Peyer's patch (tissue), 4 donors: ENCODE measurements at regions not wholly inside any gene's neighbourhood (a gene's known extent, or its start where the extent isn't known, plus 50 kb on each side); places are given as distances from the start of the nearest gene placed in this dataset.

ENCODE experiments used
- DNase-seq, 3 donors: peaks; one replicate each; pipeline ENCODE4 v3.0.0-alpha.2; 2017 to 2019
- H3K27ac ChIP-seq, 4 donors: fragments of 200-600 bp; sonication (generic); one replicate each; pipeline ENCODE4 v1.5.1; 2016 to 2019
- H3K27me3 ChIP-seq, 2 donors: fragments of 200-600 bp; sonication (generic); one replicate each; pipeline ENCODE4 v1.5.1; 2019
- H3K36me3 ChIP-seq, 3 donors: fragments of 200-600 bp; sonication (generic); one replicate each; pipeline ENCODE4 v1.5.1; 2016 to 2019
- H3K4me1 ChIP-seq, 4 donors: fragments of 200-600 bp; sonication (generic); one replicate each; pipeline ENCODE4 v1.5.1; 2016 to 2019
- H3K4me3 ChIP-seq, 4 donors: fragments of 200-600 bp; sonication (generic); 1 replicate in 3 of 4; 2 replicates in 1 of 4; pipeline ENCODE4 v1.5.1; 2016 to 2019; ENCODE audit warnings: mild to moderate bottlenecking in 1 of 4
- H3K9me3 ChIP-seq, 4 donors: fragments of 200-600 bp; sonication (generic); one replicate each; pipeline ENCODE4 v1.5.1; 2016 to 2019; ENCODE audit warnings: mild to moderate bottlenecking in 1 of 4
- POLR2A ChIP-seq, 2 donors: fragments of 450-650 bp; IDR thresholded peaks; one replicate each; pipeline ENCODE4 v1.5.1; 2017; ENCODE audit warnings: antibody characterized with exemption in 2 of 2, mild to moderate bottlenecking in 2 of 2, moderate library complexity in 2 of 2
- TF ChIP-seq, protein P1 (sequence below), 6 experiments: fragments of 450-650 bp in 4 of 6; fragments of 200-600 bp in 2 of 6; sonication (generic) in 1 of 6; IDR thresholded peaks; one replicate each; pipeline ENCODE4 v1.5.1; 2017 to 2019; ENCODE audit warnings: antibody characterized with exemption in 6 of 6, mild to moderate bottlenecking in 3 of 6, moderate library complexity in 1 of 6

DNA sequence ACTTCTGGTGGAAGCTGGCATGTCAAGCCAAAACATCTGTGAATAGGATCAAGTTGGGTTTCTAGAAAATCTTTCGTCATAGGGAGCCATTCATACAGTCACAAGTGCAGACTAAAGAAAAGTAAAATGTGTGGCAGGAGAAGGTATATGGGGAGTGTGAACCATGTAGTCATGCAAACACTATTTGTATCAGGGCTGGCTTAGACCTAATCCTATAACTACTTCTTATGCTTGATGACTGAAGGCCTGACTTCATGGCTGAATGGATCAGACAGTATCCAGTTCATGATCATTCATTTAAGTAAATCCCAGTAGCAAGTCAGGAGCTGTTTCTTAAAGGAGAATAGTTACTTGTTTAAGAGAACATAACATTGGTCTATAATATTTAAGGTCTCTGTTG, 63.8 kb upstream of the DAPK1 start:
- TF ChIP-seq, protein P1, sequence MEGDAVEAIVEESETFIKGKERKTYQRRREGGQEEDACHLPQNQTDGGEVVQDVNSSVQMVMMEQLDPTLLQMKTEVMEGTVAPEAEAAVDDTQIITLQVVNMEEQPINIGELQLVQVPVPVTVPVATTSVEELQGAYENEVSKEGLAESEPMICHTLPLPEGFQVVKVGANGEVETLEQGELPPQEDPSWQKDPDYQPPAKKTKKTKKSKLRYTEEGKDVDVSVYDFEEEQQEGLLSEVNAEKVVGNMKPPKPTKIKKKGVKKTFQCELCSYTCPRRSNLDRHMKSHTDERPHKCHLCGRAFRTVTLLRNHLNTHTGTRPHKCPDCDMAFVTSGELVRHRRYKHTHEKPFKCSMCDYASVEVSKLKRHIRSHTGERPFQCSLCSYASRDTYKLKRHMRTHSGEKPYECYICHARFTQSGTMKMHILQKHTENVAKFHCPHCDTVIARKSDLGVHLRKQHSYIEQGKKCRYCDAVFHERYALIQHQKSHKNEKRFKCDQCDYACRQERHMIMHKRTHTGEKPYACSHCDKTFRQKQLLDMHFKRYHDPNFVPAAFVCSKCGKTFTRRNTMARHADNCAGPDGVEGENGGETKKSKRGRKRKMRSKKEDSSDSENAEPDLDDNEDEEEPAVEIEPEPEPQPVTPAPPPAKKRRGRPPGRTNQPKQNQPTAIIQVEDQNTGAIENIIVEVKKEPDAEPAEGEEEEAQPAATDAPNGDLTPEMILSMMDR (IDR thresholded peaks at IDR 0.05) = no peak
- no peak for TF ChIP-seq POLR2A (IDR thresholded peaks at IDR 0.05)
- H3K27me3 ChIP-seq = no peaks in the 10 kb centered on the region
- H3K4me3 ChIP-seq = no peak overlapping the region
- no peak overlapping the region for H3K27ac ChIP-seq
- H3K4me1 ChIP-seq = no peaks in the 10 kb centered on the region
- H3K9me3 ChIP-seq = no peaks in the 10 kb centered on the region
- no peaks in the 10 kb centered on the region for H3K36me3 ChIP-seq
- DNase-seq = no peak

DNA sequence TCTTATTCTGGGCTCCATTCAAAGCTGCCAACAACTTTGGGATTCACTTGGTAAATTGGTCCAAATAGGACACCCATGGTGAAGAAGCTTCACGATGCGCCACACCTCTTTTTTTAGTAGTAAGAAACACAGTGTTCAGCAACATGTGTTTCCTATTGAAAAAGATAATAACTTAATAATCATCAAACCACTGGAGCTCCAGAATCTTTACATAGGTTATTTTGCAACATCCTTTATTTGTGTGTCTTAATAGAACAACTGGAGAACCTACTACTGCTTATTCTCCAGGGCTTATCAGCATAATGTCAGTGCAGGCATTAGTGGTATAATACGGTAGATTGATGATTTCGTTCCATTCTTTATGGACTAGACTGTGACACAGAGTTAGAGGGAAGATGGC, 63.3 kb upstream of the DAPK1 start:
- Histone ChIP-seq H3K36me3 (no peaks in the 10 kb centered on the region), H3K4me1 (no peaks in the 10 kb centered on the region), H3K9me3 (no peaks in the 10 kb centered on the region), H3K27me3 (no peaks in the 10 kb centered on the region), H3K27ac (no peak overlapping the region), H3K4me3 (no peak overlapping the region)
- DNase-seq = no peak
- no peak for TF ChIP-seq POLR2A (IDR thresholded peaks at IDR 0.05)
- TF ChIP-seq, protein P1 (IDR thresholded peaks at IDR 0.05) = no peak

DNA sequence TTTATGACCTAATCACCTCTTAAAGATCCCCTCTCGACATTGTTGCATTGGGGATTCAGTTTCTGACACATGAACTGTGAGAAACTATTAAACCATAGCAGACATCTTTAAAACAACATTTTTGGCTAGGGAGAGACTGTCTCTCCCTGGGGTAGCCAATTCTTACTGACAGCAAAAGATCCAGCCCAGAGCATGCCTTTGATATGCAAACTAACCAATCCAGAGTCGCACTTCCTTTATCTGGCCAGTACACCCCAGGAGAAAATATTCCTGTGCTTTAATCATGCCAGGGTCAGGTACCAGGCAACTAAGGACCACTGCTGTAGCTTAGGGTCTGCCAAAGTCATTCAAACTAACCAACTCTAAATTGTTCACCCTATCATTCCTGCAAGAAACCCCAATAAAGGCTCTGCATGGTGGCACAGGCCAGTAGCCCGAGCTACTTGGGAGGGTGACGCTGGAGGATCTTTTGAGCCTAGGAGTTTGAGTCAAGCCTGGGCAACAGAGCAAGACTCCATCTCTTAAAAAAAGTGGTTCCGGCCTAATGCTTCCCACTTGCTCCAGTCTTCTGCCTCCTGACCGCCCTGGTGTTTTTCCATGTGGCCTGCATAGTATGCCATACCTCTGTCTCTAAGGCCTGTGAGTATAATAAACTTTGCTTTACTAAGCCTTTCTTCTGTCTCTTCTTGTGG, 62.3 kb upstream of the DAPK1 start:
- Histone ChIP-seq H3K36me3 (no peaks in the 10 kb centered on the region), H3K27ac (no peak overlapping the region), H3K4me3 (no peak overlapping the region), H3K4me1 (no peaks in the 10 kb centered on the region), H3K27me3 (no peaks in the 10 kb centered on the region), H3K9me3 (no peaks in the 10 kb centered on the region)
- TF ChIP-seq POLR2A (IDR thresholded peaks at IDR 0.05) = no peak
- TF ChIP-seq, protein P1 (IDR thresholded peaks at IDR 0.05) = no peak
- no peak for DNase-seq

DNA sequence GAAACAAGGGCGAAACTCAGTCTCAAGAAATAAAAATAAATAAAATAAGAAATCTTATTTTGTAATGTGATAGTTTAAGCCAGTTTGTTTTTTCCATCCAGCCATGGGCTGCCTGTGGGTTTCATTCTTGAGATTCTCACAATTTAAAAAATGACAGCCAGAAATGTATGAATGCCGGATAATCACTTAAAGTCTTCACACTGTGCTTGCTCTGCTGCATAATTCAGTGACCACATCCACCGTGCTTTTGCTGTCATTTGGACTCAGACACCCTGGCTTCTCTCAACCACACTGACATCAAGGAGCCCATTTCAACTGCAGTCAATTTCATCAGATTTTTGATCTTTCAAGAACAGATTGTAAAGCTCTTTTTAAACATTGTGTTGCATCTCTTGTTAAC, 61.0 kb upstream of the DAPK1 start:
- no peaks in the 10 kb centered on the region for H3K9me3 ChIP-seq
- H3K4me1 ChIP-seq = no peaks in the 10 kb centered on the region
- no peak overlapping the region for H3K27ac ChIP-seq
- DNase-seq = no peak
- no peaks in the 10 kb centered on the region for H3K27me3 ChIP-seq
- H3K36me3 ChIP-seq = no peaks in the 10 kb centered on the region
- TF ChIP-seq, protein P1 (IDR thresholded peaks at IDR 0.05) = no peak
- TF ChIP-seq POLR2A (IDR thresholded peaks at IDR 0.05) = no peak
- H3K4me3 ChIP-seq = no peak overlapping the region

DNA sequence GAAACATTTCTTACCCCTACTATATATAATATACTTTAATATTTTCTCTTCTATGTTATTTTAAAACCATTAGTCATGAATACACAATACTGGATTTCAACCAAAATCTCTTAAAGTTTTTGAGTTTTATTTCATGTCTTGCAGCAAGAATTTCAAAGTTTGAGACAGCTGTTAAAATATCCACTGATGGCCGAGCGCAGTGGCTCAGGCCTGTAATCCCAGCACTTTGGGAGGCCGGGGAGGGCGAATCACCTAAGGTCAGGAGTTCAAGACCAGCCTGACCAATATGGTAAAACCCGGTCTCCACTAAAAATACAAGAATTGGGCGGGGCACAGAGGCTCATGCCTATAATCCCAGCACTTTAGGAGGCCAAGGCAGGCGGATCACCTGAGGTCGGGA, 59.7 kb upstream of the DAPK1 start:
- Histone ChIP-seq H3K4me3 (no peak overlapping the region), H3K4me1 (no peaks in the 10 kb centered on the region), H3K9me3 (no peaks in the 10 kb centered on the region), H3K27me3 (no peaks in the 10 kb centered on the region), H3K36me3 (no peaks in the 10 kb centered on the region), H3K27ac (no peak overlapping the region)
- TF ChIP-seq, protein P1 (IDR thresholded peaks at IDR 0.05) = no peak
- no peak for TF ChIP-seq POLR2A (IDR thresholded peaks at IDR 0.05)
- no peak for DNase-seq

DNA sequence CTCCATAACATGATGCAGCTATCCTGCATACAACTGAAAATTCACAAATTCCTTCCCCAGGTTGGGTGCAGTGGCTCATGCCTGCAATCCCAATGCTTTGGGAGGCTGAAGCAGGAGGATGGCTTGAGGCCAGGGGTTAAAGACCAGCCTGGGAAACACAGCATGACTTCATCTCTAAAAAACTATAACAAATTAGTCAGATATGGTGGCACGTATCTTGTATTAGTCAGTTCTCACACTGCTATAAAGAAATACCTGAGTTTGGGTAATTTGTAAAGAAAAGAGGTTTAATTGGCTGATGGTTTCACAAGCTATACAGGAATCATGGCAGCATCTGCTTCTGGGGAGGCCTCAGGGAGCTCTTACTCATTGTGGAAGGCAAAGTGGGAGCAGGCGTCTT, 56.4 kb upstream of the DAPK1 start:
- no peak for TF ChIP-seq POLR2A (IDR thresholded peaks at IDR 0.05)
- TF ChIP-seq, protein P1 (IDR thresholded peaks at IDR 0.05) = no peak

More for the DNA sequence above, 56.4 kb upstream of the DAPK1 start:
- Histone ChIP-seq H3K36me3 (no peaks in the 10 kb centered on the region), H3K9me3 (no peaks in the 10 kb centered on the region), H3K4me3 (no peak overlapping the region), H3K4me1 (no peaks in the 10 kb centered on the region), H3K27me3 (no peaks in the 10 kb centered on the region), H3K27ac (no peak overlapping the region)
- no peak for DNase-seq
